ENCODE measurements at regions not wholly inside any gene's neighbourhood (a gene's known extent, or its start where the extent isn't known, plus 50 kb on each side); places are given as distances from the start of the nearest gene placed in this dataset.

GRCh38 chr4:13102092-13102742, 381.9 kb downstream of the RAB28 start:
- WGBS = 85% methylated on average over 6 of the region's 6 CpGs
- no peak for TF ChIP-seq POLR2A (IDR thresholded peaks at IDR 0.05)
- Histone ChIP-seq H3K4me3 (no peak overlapping the region), H3K9me3 (no peaks in the 10 kb centered on the region), H3K27ac (no peak overlapping the region), H3K27me3 (no peaks in the 10 kb centered on the region), H3K4me1 (no peaks in the 10 kb centered on the region), H3K36me3 (no peaks in the 10 kb centered on the region)
- no peak for DNase-seq (ENCODE audit: low spot score in 2 of 2)

GRCh38 chr4:13097971-13098370, 386.2 kb downstream of the RAB28 start:
- TF ChIP-seq POLR2AphosphoS5 (IDR thresholded peaks at IDR 0.05) = no peak
- TF ChIP-seq POLR2A (IDR thresholded peaks at IDR 0.05) = no peak
- TF ChIP-seq EP300 (IDR thresholded peaks at IDR 0.05) = no peak
- TF ChIP-seq CTCF (IDR thresholded peaks at IDR 0.05) = no peak
- Histone ChIP-seq H3K4me3 (no peak overlapping the region), H3K27me3 (no peaks in the 10 kb centered on the region), H3K36me3 (no peaks in the 10 kb centered on the region), H3K9me3 (no peaks in the 10 kb centered on the region), H3K4me1 (peaks cover 5% of the 10 kb centered on the region), H3K27ac (no peak overlapping the region)
- 83% methylated on average over 3 of the region's 3 CpGs for WGBS
- DNase-seq (ENCODE audit: low spot score in 2 of 2) = no peak

GRCh38 chr4:13095722-13096121, 388.4 kb downstream of the RAB28 start:
- Histone ChIP-seq H3K27ac (no peak overlapping the region), H3K4me1 (peaks cover 11% of the 10 kb centered on the region), H3K36me3 (no peaks in the 10 kb centered on the region), H3K9me3 (no peaks in the 10 kb centered on the region), H3K27me3 (no peaks in the 10 kb centered on the region), H3K4me3 (no peak overlapping the region)
- DNase-seq (ENCODE audit: low spot score in 2 of 2) = no peak
- WGBS = 71% methylated on average over 1 of the region's 1 CpG
- no peak for TF ChIP-seq POLR2AphosphoS5 (IDR thresholded peaks at IDR 0.05)
- no peak for TF ChIP-seq EP300 (IDR thresholded peaks at IDR 0.05)
- TF ChIP-seq CTCF (IDR thresholded peaks at IDR 0.05) = no peak
- TF ChIP-seq POLR2A (IDR thresholded peaks at IDR 0.05) = no peak

GRCh38 chr4:13093170-13093569, 391.0 kb downstream of the RAB28 start:
- Histone ChIP-seq H3K4me3 (no peak overlapping the region), H3K36me3 (no peaks in the 10 kb centered on the region), H3K27me3 (no peaks in the 10 kb centered on the region), H3K27ac (no peak overlapping the region), H3K9me3 (no peaks in the 10 kb centered on the region), H3K4me1 (peaks cover 26% of the 10 kb centered on the region)
- TF ChIP-seq EP300 (IDR thresholded peaks at IDR 0.05) = no peak
- no peak for DNase-seq (ENCODE audit: low spot score in 2 of 2)
- WGBS = 87% methylated on average over 2 of the region's 2 CpGs

GRCh38 chr4:13092702-13093101, 391.4 kb downstream of the RAB28 start:
- no peak overlapping the region for H3K27ac ChIP-seq
- no peak overlapping the region for H3K4me3 ChIP-seq
- peaks cover 26% of the 10 kb centered on the region for H3K4me1 ChIP-seq
- no peaks in the 10 kb centered on the region for H3K36me3 ChIP-seq
- WGBS = 38% methylated on average over 1 of the region's 1 CpG
- TF ChIP-seq POLR2AphosphoS5 (IDR thresholded peaks at IDR 0.05) = no peak
- TF ChIP-seq EP300 (IDR thresholded peaks at IDR 0.05) = no peak
- no peak for TF ChIP-seq POLR2A (IDR thresholded peaks at IDR 0.05)
- TF ChIP-seq CTCF (IDR thresholded peaks at IDR 0.05) = no peak
- no peak for DNase-seq (ENCODE audit: low spot score in 2 of 2)
- no peaks in the 10 kb centered on the region for H3K27me3 ChIP-seq
- H3K9me3 ChIP-seq = no peaks in the 10 kb centered on the region

- Histone ChIP-seq H3K27me3 (no peaks in the 10 kb centered on the region), H3K9me3 (no peaks in the 10 kb centered on the region), H3K4me3 (no peak overlapping the region), H3K36me3 (no peaks in the 10 kb centered on the region), H3K4me1 (peaks cover 26% of the 10 kb centered on the region), H3K27ac (no peak overlapping the region)
- no peak for DNase-seq (ENCODE audit: low spot score in 2 of 2)
- no peak for TF ChIP-seq EP300 (IDR thresholded peaks at IDR 0.05)
- TF ChIP-seq CTCF (IDR thresholded peaks at IDR 0.05) = no peak
- TF ChIP-seq POLR2AphosphoS5 (IDR thresholded peaks at IDR 0.05) = no peak
- TF ChIP-seq POLR2A (IDR thresholded peaks at IDR 0.05) = no peak
Measured at GRCh38 chr4:13089659-13089998, 394.5 kb downstream of the RAB28 start.
